RWPE2 (cell line): ENCODE measurements at regions not wholly inside any gene's neighbourhood (a gene's known extent, or its start where the extent isn't known, plus 50 kb on each side); places are given as distances from the start of the nearest gene placed in this dataset.

Experiments
- ATAC-seq: fragments of 200-7000 bp; cut with Tn5 transposase; 3 replicates; pipeline ENCODE4 v1.9.1; 2021; ENCODE audit warnings: low read depth
- DNase-seq: peaks from one replicate; pipeline ENCODE4 v3.0.0-alpha.2; 2020; ENCODE audit warnings: low spot score
- H3K27ac ChIP-seq: fragments of 450-650 bp; 2 replicates; pipeline ENCODE4 v1.5.1; 2017; ENCODE audit warnings: mild to moderate bottlenecking; ENCODE audit not compliant: poor library complexity, severe bottlenecking
- H3K27me3 ChIP-seq: fragments of 250-450 bp; sonication (Bioruptor Pico); 2 replicates; pipeline ENCODE4 v1.5.1; 2021; ENCODE audit warnings: mild to moderate bottlenecking, moderate library complexity; ENCODE audit not compliant: insufficient read depth, poor library complexity, severe bottlenecking
- H3K36me3 ChIP-seq: fragments of 250-450 bp; sonication (Bioruptor Pico); 2 replicates; pipeline ENCODE4 v1.5.1; 2020; ENCODE audit warnings: low read depth, mild to moderate bottlenecking, moderate library complexity
- H3K4me1 ChIP-seq: fragments of 250-450 bp; sonication (Bioruptor Pico); 2 replicates; pipeline ENCODE4 v1.5.1; 2021; ENCODE audit warnings: mild to moderate bottlenecking, moderate library complexity; ENCODE audit not compliant: insufficient read depth, poor library complexity, severe bottlenecking
- H3K4me3 ChIP-seq: fragments of 250-450 bp; sonication (Bioruptor Pico); 2 replicates; pipeline ENCODE4 v1.5.1; 2021; ENCODE audit warnings: mild to moderate bottlenecking, moderate library complexity; ENCODE audit not compliant: severe bottlenecking
- H3K9me3 ChIP-seq: fragments of 250-450 bp; sonication (Bioruptor Pico); 2 replicates; pipeline ENCODE4 v1.5.1; 2021; ENCODE audit warnings: mild to moderate bottlenecking, moderate library complexity; ENCODE audit not compliant: severe bottlenecking
- CTCF ChIP-seq: fragments of 450-650 bp; IDR thresholded peaks from one replicate; pipeline ENCODE4 v1.5.1; 2017; ENCODE audit warnings: mild to moderate bottlenecking, moderate library complexity; ENCODE audit not compliant: poor library complexity, severe bottlenecking

- H3K9me3 ChIP-seq = no peaks in the 10 kb centered on the region
- H3K4me3 ChIP-seq = no peak overlapping the region
- no peaks in the 10 kb centered on the region for H3K27me3 ChIP-seq
- DNase-seq (peak; percentile 81), ATAC-seq (no peak)
- H3K36me3 ChIP-seq = no peaks in the 10 kb centered on the region
- peaks cover 13% of the 10 kb centered on the region for H3K4me1 ChIP-seq
- no peak overlapping the region for H3K27ac ChIP-seq
- no peak for TF ChIP-seq CTCF
Measured at GRCh38 chr20:50242548-50242862, 51.9 kb downstream of the CEBPB start.

GRCh38 chr20:50242863-50243609 is 52.4 kb downstream of the CEBPB start:
- peak; percentile 97 for DNase-seq
- H3K36me3 ChIP-seq = no peaks in the 10 kb centered on the region
- H3K4me3 ChIP-seq = no peak overlapping the region
- TF ChIP-seq CTCF = no peak
- H3K9me3 ChIP-seq = no peaks in the 10 kb centered on the region
- ATAC-seq = peak; percentile 86
- H3K4me1 ChIP-seq = peaks cover 13% of the 10 kb centered on the region
- no peak overlapping the region for H3K27ac ChIP-seq
- no peaks in the 10 kb centered on the region for H3K27me3 ChIP-seq

GRCh38 chr20:50243610-50244351 is 53.2 kb downstream of the CEBPB start:
- DNase-seq = peak; percentile 72
- Histone ChIP-seq H3K4me1 (peaks cover 13% of the 10 kb centered on the region), H3K27ac (no peak overlapping the region), H3K4me3 (no peak overlapping the region), H3K36me3 (no peaks in the 10 kb centered on the region), H3K9me3 (no peaks in the 10 kb centered on the region), H3K27me3 (no peaks in the 10 kb centered on the region)
- no peak for TF ChIP-seq CTCF
- ATAC-seq = no peak

- Histone ChIP-seq H3K36me3 (no peaks in the 10 kb centered on the region), H3K27ac (no peak overlapping the region), H3K27me3 (no peaks in the 10 kb centered on the region), H3K4me3 (no peak overlapping the region), H3K9me3 (no peaks in the 10 kb centered on the region), H3K4me1 (peaks cover 13% of the 10 kb centered on the region)
- no peak for TF ChIP-seq CTCF
- ATAC-seq = no peak
- DNase-seq = peak; percentile 74
Measured at GRCh38 chr20:50244352-50245149, 53.9 kb downstream of the CEBPB start.
